ENCODE measurements at regions not wholly inside any gene's neighbourhood (a gene's known extent, or its start where the extent isn't known, plus 50 kb on each side); places are given as distances from the start of the nearest gene placed in this dataset.

GRCh38 chr11:23124996-23125395 lies 264.7 kb upstream of the CCDC179 start:
- ChIA-PET CTCF (no interaction called here), POLR2A (no interaction called here)
- Mint-ChIP-seq H3K4me1 (no peaks in the 10 kb centered on the region), H3K27me3 (no peaks in the 10 kb centered on the region), H3K36me3 (ENCODE audit: low read depth) (no peaks in the 10 kb centered on the region), H3K9me3 (no peaks in the 10 kb centered on the region), H3K4me3 (no peak overlapping the region), H3K27ac (no peak overlapping the region)
- DNase-seq: no peak

- H3K9me3 Mint-ChIP-seq: no peaks in the 10 kb centered on the region
- no peak overlapping the region for H3K27ac Mint-ChIP-seq
- no peaks in the 10 kb centered on the region for H3K4me1 Mint-ChIP-seq
- CTCF ChIA-PET: interaction anchor here (1.2 kb wide), 1 partner anchor 72 kb away, joined by 3 read pairs; no protein-coding TSS in a partner anchor
- no peak for DNase-seq
- POLR2A ChIA-PET: no interaction called here
- H3K36me3 Mint-ChIP-seq (ENCODE audit: low read depth): no peaks in the 10 kb centered on the region
- no peaks in the 10 kb centered on the region for H3K27me3 Mint-ChIP-seq
- no peak overlapping the region for H3K4me3 Mint-ChIP-seq
These were observed 267.4 kb upstream of the CCDC179 start for GRCh38 chr11:23127706-23128105.

GRCh38 chr11:23134627-23135026 lies 274.4 kb upstream of the CCDC179 start:
- ChIA-PET POLR2A (no interaction called here), CTCF (no interaction called here)
- H3K27ac Mint-ChIP-seq: no peak overlapping the region

GRCh38 chr11:23138761-23139160 lies 278.5 kb upstream of the CCDC179 start:
- Mint-ChIP-seq H3K4me1 (no peaks in the 10 kb centered on the region), H3K36me3 (ENCODE audit: low read depth) (no peaks in the 10 kb centered on the region), H3K27ac (no peak overlapping the region), H3K4me3 (no peak overlapping the region), H3K27me3 (no peaks in the 10 kb centered on the region), H3K9me3 (no peaks in the 10 kb centered on the region)
- DNase-seq: no peak
- POLR2A ChIA-PET: no interaction called here
- CTCF ChIA-PET: no interaction called here

More at GRCh38 chr11:23134627-23135026, 274.4 kb upstream of the CCDC179 start:
- DNase-seq: no peak
- Mint-ChIP-seq H3K36me3 (ENCODE audit: low read depth) (no peaks in the 10 kb centered on the region), H3K4me1 (no peaks in the 10 kb centered on the region), H3K27me3 (no peaks in the 10 kb centered on the region), H3K9me3 (no peaks in the 10 kb centered on the region), H3K4me3 (no peak overlapping the region)

GRCh38 chr11:23143022-23143421 lies 282.7 kb upstream of the CCDC179 start:
- H3K36me3 Mint-ChIP-seq (ENCODE audit: low read depth): no peaks in the 10 kb centered on the region
- no peak overlapping the region for H3K27ac Mint-ChIP-seq
- no peaks in the 10 kb centered on the region for H3K9me3 Mint-ChIP-seq
- POLR2A ChIA-PET: no interaction called here
- H3K27me3 Mint-ChIP-seq: no peaks in the 10 kb centered on the region
- H3K4me3 Mint-ChIP-seq: no peak overlapping the region
- DNase-seq: no peak
- H3K4me1 Mint-ChIP-seq: no peaks in the 10 kb centered on the region
- CTCF ChIA-PET: no interaction called here

- ChIA-PET CTCF (no interaction called here), POLR2A (no interaction called here)
- no peak overlapping the region for H3K4me3 Mint-ChIP-seq
- no peaks in the 10 kb centered on the region for H3K36me3 Mint-ChIP-seq (ENCODE audit: low read depth)
- DNase-seq: no peak
- no peaks in the 10 kb centered on the region for H3K4me1 Mint-ChIP-seq
- H3K9me3 Mint-ChIP-seq: no peaks in the 10 kb centered on the region
- no peaks in the 10 kb centered on the region for H3K27me3 Mint-ChIP-seq
- H3K27ac Mint-ChIP-seq: no peak overlapping the region
These were observed 291.5 kb upstream of the CCDC179 start for GRCh38 chr11:23151819-23152218.

- no peaks in the 10 kb centered on the region for H3K9me3 Mint-ChIP-seq
- CTCF ChIA-PET: no interaction called here
- no peak overlapping the region for H3K27ac Mint-ChIP-seq
- no peaks in the 10 kb centered on the region for H3K4me1 Mint-ChIP-seq
- POLR2A ChIA-PET: no interaction called here
- DNase-seq: no peak
- no peaks in the 10 kb centered on the region for H3K27me3 Mint-ChIP-seq
- H3K36me3 Mint-ChIP-seq (ENCODE audit: low read depth): no peaks in the 10 kb centered on the region
- no peak overlapping the region for H3K4me3 Mint-ChIP-seq
These were observed 295.2 kb upstream of the CCDC179 start for GRCh38 chr11:23155503-23155902.

GRCh38 chr11:23164022-23164421 lies 303.7 kb upstream of the CCDC179 start:
- Mint-ChIP-seq H3K27me3 (no peaks in the 10 kb centered on the region), H3K27ac (no peak overlapping the region), H3K36me3 (ENCODE audit: low read depth) (no peaks in the 10 kb centered on the region), H3K4me1 (no peaks in the 10 kb centered on the region), H3K4me3 (no peak overlapping the region), H3K9me3 (no peaks in the 10 kb centered on the region)
- ChIA-PET POLR2A (no interaction called here), CTCF (interaction anchor here (0.5 kb wide), 1 partner anchor 1228 kb away, joined by 8 read pairs; no protein-coding TSS in a partner anchor)
- no peak for DNase-seq

GRCh38 chr11:23166376-23166775 lies 306.1 kb upstream of the CCDC179 start:
- ChIA-PET CTCF (no interaction called here), POLR2A (no interaction called here)
- Mint-ChIP-seq H3K27me3 (no peaks in the 10 kb centered on the region), H3K4me3 (no peak overlapping the region), H3K27ac (no peak overlapping the region), H3K4me1 (no peaks in the 10 kb centered on the region), H3K36me3 (ENCODE audit: low read depth) (no peaks in the 10 kb centered on the region), H3K9me3 (no peaks in the 10 kb centered on the region)
- DNase-seq: no peak

- DNase-seq: no peak
- Mint-ChIP-seq H3K4me3 (no peak overlapping the region), H3K4me1 (no peaks in the 10 kb centered on the region), H3K27me3 (no peaks in the 10 kb centered on the region), H3K27ac (no peak overlapping the region), H3K9me3 (peaks cover 6% of the 10 kb centered on the region), H3K36me3 (ENCODE audit: low read depth) (no peaks in the 10 kb centered on the region)
- ChIA-PET CTCF (no interaction called here), POLR2A (no interaction called here)
These were observed 319.3 kb upstream of the CCDC179 start for GRCh38 chr11:23179609-23180008.

GRCh38 chr11:23181022-23181807 lies 320.9 kb upstream of the CCDC179 start:
- Mint-ChIP-seq H3K9me3 (no peaks in the 10 kb centered on the region), H3K27ac (no peak overlapping the region), H3K27me3 (no peaks in the 10 kb centered on the region), H3K4me3 (no peak overlapping the region), H3K4me1 (no peaks in the 10 kb centered on the region), H3K36me3 (ENCODE audit: low read depth) (no peaks in the 10 kb centered on the region)
- DNase-seq: no peak
- CTCF ChIA-PET: no interaction called here
- POLR2A ChIA-PET: no interaction called here

- DNase-seq: no peak
- Mint-ChIP-seq H3K4me3 (no peak overlapping the region), H3K27me3 (no peaks in the 10 kb centered on the region), H3K36me3 (ENCODE audit: low read depth) (no peaks in the 10 kb centered on the region), H3K4me1 (no peaks in the 10 kb centered on the region), H3K9me3 (no peaks in the 10 kb centered on the region), H3K27ac (no peak overlapping the region)
- CTCF ChIA-PET: no interaction called here
- POLR2A ChIA-PET: no interaction called here
These were observed 332.0 kb upstream of the CCDC179 start for GRCh38 chr11:23192256-23192655.

- Mint-ChIP-seq H3K9me3 (peaks cover 9% of the 10 kb centered on the region), H3K4me1 (no peaks in the 10 kb centered on the region), H3K4me3 (no peak overlapping the region), H3K27me3 (no peaks in the 10 kb centered on the region), H3K36me3 (ENCODE audit: low read depth) (no peaks in the 10 kb centered on the region), H3K27ac (no peak overlapping the region)
- CTCF ChIA-PET: no interaction called here
- POLR2A ChIA-PET: no interaction called here
- no peak for DNase-seq
These were observed 341.8 kb upstream of the CCDC179 start for GRCh38 chr11:23201936-23202522.

- no peak for DNase-seq
- Mint-ChIP-seq H3K27me3 (no peaks in the 10 kb centered on the region), H3K4me1 (no peaks in the 10 kb centered on the region), H3K36me3 (ENCODE audit: low read depth) (no peaks in the 10 kb centered on the region), H3K4me3 (no peak overlapping the region), H3K9me3 (peaks cover 9% of the 10 kb centered on the region), H3K27ac (no peak overlapping the region)
- ChIA-PET POLR2A (no interaction called here), CTCF (no interaction called here)
These were observed 342.3 kb upstream of the CCDC179 start for GRCh38 chr11:23202611-23203010.
